Activated CD4-positive, alpha-beta T cell treated with anti-CD3 and anti-CD28 coated beads for 48 hours (primary cell): ENCODE measurements at regions not wholly inside any gene's neighbourhood (a gene's known extent, or its start where the extent isn't known, plus 50 kb on each side); places are given as distances from the start of the nearest gene placed in this dataset.
A peak's percentile ranks its signal among the peaks of the same experiment; 100 is the strongest.

Experiments
- DNase-seq: peaks from one replicate; pipeline ENCODE4 v3.0.0-alpha.2; 2020

DNA sequence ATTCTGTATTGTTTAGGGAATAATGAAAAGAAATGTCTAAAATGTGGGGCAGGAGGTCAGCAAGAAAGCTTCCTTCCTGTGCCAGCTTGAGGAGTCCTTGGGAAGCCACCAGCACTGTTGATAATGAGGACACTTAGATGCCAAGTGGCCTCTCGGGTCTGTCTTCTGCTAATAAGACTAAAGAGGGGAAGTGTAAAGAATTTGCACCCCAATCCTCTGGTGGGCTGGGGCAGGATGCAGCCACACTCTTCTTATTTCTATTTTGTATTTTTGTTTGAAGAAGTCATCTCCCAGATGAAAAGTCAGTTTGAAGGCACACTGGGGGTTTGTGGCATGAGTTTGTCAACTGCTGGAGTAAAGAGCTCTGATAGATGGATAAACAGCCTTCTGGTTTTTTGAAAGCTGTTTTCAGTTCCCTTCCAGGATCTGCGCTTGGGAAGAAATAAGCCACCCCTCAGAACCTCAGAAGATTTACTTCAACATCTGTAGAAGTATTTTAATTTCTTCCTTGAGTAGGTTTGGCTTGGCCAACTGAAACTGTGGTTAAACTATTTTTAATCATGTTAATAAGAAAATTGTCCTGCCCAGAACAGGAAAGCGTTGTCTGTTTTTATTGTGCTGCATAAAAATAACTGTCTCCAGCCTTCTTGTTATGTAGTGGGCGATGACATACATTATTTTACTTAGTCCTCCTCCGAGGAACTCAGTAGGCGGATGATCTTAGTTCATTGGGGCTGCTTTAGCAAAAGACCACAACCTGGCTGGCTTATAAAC is 128.8 kb upstream of the GPR26 start:
- DNase-seq: no peak

DNA sequence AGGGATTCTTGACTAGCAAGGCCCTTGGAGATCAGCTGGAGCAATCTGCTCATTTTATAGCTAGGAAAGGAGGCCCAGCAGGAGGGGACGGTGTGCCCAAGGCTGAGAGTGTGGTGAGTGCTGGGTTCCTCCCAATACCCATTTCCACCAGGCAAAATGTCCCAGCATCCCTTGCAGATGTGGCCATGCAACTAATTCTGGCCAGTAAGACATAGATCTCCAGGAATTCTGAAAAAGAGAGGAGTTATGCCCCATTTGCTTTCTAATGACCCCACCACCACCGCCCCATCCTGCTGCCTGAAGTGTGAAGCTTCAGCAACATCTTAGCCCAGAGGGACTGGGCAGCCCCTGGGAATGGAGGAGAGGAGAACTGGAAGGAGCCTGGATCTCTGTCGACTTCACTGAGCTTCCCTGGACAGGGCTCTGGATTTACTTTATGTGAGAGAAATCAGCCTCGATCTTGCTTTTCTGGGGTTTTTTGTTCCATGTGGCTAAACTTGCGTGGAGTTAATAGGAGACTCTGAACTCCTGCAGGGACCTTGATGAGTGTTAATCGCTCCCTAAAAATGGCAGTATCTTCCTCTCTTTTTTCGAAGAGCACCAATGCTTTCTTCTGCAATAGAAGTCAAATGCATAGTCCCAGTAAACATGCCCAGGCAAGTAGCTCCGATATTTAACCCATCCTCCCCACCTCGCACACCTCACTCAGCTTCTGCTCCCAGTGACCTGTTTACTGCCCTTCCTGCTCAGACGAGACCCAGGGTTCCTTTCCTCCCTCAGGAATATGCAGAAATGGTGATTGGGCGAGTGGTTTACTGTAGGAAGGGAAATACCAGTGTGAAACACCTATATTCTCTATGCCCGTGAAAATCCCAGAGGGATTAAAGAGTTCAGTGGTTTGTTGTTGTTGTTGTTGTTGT is 127.5 kb upstream of the GPR26 start:
- DNase-seq: no peak

DNA sequence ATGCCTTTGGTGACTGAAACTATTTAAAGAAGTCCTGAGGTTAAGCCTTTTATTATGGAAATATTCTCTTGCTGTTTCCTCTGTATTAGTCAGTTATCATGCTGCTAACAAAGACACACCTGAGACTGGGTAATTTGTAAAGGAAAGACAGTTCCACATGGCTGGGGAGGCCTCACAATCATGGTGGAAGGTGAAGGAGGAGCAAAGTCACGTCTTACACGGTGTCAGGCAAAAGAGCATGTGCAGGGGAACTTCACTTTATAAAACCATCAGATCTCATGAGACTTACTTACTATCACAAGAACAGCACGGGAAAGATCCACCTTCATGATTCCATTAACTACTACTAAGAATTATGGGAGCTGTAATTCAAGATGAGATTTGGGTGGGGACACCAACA is 121.2 kb upstream of the GPR26 start:
- DNase-seq: no peak

DNA sequence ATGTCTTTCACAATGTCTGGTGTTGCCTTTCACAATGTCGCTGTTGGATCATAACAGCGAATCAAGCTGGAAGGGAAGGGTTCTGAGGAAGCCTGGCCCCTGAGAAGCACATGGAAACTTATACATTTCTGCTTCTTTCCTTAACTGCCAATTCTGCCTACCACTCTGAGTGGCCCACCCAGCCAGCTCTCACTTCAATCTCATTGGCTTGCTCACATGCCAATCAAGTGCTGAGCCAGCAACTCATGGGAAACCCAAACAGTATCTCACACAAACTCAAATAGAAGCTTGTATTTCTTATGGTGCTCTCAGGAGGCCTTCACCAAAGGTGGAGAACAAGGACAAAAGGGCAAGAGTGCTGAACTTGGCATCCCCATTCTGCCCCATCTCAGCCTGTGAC is 117.4 kb upstream of the GPR26 start:
- DNase-seq: no peak

DNA sequence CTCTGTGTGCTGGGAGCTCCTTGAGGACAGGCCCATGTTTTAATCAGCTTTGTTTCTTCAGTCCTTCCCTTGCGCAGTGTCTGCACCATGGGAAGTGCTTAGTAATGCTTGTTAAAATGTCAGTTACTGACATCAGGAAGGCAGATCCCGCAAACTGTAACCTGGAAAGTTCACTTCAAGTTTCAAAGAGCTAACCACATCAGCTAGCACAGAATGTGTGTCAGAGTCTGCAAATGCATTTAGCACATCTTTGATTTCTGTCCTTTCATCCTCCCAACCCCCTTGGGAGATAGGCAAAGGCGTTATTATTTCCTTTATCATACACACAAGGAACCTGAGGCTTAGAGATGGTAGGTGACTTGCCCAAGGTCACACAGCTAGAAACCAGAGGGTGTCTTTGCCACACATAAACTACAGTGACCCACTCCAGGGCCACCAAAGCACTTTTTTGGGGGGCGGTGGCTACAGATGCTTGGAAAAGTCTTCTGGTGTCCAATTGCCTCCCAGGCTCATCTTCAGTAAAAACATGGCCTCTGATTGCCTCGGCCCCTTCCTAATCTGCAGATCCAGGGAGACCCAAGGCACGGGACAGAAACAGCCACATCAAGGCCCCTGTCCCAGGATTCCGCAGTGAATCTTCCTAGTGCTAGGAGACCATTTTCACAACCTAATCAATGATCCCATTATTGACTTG is 116.2 kb upstream of the GPR26 start:
- no peak for DNase-seq

DNA sequence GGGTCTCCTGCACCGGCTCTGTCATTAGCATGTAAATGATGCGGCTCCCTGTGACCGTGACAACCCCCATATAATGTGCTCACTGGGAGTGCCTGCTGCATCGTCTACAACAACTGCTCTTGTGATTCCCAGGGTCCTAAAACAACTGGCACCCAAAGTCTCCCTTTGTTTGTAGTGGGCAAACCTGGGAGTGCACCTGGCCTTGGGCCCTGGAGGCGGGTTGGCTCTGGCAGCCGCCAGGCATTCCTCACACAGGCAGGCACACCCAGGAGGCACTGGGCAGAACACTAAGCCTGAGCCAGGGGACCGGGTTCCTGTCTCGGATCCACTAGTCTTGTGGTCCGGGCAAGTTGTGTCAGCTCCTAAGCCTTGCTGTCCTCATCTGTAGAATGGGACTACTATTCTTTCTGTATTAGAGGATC is 115.5 kb upstream of the GPR26 start:
- DNase-seq: no peak

DNA sequence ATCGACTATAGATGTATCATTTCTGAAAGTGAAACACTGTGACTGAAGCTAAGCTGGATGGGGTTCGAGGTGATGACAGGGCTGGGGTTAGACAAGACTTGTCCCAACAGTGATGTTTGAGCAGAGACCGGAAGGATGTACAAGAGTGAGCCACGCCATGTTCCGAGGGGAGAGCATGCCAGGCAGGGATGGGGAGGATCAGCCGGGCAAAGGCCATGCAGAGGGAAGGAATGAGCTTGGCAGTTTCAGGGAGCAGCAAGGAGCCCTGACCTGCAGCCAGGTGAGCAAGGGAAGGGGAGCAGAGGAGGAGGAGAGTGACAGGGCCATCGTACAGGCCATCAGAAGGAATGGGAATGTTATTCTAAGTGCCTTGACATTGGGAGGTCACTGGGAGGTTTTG is 114.9 kb upstream of the GPR26 start:
- no peak for DNase-seq

DNA sequence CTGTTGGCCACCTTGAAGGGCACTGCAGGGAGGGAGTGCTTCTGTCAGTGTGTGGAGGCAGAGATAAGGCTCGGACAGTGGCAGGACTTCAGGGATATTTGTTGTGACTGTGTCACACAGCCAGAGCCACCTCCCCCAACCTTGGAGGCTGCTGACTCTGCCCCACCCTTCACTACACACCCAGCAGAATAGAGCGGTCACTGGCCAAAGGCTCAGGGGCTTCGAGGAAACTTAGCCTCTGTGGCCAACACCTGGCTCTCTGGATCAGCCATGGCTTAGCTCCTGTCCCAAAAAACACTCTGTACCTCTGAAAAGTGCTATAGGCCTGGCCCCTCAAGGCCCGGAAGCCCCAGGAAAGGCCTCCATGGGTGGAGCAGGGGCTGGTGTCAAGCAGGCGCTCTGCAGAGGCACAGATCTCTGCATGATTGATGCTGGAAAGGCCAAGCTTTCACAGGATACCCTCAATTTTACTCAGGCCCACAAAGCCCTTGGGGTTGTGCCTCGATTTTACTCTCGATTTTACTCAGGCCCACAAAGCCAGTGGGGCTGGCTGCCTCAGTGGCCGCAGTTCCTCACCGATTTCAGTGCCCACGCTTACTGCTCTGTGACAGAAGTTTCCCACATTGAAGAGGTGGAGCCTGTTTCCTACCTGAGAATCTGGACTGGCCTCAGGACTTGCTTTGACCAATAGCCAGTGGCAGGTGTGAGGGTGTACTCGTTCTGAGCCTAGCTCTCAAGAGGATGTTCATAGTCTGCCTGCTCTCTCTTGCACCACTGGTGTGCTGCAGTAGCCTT is 113.2 kb upstream of the GPR26 start:
- DNase-seq: no peak

DNA sequence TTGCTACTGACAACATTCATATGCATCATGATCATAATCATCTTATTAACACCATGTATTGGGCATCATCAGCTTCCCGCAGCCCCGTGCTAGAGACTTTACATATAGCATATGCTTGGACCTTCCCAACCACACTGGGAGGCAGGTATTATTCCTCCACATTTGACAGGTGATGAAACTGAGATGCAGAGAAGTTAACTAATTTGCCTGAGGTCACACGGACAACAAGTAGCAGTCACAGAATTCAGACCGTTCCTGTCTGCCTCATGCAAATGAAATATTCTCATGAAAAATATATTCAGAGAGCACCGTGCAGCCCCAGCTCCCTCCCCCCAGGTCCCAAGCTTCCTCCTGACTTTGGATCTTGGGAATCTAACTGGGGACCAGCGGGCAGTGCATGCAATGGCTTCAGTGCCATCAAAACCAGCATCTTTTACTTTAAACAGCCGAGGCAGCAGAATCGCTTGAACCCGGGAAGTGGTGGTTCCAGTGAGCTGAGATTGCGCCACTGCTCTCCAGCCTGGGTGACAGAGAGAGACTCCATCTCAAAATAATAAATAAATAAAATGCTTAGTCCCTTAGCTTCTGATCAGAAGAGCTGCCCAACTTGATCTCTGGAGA is 112.2 kb upstream of the GPR26 start:
- no peak for DNase-seq

DNA sequence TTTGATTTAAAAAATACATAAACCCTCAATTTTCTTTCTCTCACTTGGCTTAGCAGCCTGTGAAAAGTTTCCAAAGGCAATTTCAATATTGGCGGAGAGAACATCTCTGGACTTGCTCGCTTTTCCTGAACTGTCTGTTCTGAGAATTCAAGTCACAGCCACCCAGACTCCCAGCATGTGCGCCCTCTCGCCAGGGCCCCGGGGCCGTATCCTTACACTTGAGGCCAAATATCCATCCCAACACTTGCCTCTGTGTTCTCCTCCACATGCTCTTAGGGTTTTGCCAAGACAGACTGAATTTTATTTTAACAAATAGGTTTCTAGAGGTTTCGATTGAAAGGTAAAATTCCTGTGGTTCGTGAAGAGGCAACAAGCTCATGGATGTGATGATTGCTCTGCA is 111.5 kb upstream of the GPR26 start:
- no peak for DNase-seq

DNA sequence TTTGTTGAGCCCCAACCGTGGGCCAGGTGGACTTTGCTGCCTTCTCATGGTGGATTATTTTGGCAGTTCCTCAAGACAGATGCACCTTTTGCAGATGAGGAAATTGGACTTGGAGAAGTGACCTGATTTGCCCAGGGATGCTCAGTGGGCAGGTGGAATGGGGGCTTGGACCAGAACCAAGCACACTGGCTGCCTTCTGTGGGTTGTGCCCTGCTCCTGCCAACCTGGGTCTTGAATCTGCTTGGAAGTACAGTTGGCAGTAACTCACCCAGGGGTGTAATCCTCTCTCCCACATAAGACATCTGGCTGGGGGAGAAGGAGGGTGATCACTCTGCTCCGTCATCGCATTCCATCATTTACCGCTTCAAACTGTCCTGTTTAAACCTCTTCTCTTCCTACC is 110.5 kb upstream of the GPR26 start:
- DNase-seq: no peak

DNA sequence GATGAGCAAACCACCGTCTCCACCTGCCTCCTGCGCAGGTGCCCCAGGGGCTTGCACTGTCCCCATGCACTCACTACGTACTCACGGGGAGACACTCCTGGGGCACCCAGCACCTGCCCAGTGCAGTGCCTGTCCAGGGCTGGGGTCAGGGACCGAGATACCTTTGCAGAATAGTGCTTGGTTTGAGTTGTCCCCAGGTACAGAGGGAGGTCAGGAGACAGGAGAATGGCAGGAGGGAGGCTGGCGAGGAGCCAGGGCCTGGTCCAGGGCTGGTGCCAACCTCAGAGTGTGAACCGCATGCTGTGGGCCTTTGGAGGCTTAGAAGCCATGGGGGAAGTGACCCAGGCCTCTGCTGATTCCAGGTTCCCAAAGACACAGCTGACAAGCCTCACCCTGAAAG is 110.1 kb upstream of the GPR26 start:
- no peak for DNase-seq

DNA sequence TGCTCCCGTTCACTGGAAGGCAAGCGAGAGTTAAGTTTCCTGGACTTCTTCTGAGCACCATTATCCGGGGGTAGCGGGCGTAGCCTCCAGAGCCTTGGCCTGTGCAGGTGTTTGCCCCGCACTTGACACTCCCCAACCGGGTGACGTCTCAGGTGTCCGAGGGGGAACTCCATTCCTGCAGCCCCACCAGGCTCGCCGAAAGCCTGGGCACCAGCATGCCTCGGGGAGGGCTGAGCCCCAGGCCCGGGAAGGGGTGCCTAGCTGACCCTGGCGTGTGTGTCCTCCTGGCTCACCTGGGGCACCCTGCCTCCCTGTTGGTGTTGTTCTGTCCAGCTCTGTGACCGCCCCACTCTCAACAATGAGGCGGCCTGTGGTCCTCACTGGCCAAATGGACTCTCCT is 109.4 kb upstream of the GPR26 start:
- no peak for DNase-seq

DNA sequence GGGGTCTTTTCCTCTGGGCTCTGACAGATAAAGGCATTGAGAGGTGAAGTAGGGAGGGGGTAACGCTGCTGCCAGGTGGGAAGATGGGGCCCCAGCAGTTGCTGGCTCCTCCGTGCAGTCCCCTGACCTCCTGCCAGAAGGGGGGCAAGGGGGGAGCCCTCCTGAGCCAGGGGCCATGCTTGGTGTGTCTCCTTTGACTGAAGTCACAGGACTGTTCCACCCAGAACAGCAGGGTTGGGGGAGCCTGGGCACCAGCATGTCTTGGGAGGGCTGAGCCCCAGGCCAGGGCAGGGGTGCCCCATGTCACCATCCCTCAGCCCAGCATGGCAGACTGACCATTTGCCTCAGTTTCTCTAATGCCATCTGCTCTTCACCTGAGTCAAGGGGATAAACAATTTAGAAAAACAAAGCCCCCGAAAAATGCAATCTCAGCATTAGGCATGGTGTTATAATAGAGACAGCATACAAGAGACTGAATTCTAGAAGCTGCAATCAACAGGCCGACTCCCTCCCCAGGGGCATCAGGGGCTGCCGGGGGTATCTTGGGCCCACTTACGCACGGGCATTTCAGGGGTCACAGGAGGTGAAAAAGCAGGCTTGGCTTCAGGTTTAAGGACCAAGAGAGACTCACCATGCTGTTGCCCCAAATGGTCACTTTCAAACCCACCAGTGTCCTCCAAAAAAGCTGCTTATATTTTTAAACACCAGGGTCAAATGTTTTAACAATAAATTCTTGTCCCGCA is 108.6 kb upstream of the GPR26 start:
- DNase-seq: no peak

DNA sequence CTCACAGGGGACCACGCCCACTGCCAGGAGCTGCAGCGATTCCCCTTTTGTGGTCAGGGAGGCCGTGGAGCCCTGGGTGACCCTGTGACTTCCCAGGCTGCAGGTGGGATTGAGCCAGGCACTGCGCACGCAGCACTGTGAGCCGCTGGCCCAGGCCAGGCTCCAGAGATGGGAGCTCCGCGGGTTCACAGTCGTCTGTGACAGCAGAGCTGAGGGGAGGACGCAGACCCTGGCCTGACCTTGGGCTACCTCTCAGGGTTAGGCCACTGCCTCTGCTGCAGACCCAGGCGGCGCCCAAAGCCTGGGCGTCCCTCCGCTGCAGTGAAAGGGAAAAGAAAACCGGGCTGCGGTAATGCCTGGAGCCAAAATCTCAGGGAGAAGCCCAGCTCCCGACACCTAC is 107.5 kb upstream of the GPR26 start:
- DNase-seq: no peak

DNA sequence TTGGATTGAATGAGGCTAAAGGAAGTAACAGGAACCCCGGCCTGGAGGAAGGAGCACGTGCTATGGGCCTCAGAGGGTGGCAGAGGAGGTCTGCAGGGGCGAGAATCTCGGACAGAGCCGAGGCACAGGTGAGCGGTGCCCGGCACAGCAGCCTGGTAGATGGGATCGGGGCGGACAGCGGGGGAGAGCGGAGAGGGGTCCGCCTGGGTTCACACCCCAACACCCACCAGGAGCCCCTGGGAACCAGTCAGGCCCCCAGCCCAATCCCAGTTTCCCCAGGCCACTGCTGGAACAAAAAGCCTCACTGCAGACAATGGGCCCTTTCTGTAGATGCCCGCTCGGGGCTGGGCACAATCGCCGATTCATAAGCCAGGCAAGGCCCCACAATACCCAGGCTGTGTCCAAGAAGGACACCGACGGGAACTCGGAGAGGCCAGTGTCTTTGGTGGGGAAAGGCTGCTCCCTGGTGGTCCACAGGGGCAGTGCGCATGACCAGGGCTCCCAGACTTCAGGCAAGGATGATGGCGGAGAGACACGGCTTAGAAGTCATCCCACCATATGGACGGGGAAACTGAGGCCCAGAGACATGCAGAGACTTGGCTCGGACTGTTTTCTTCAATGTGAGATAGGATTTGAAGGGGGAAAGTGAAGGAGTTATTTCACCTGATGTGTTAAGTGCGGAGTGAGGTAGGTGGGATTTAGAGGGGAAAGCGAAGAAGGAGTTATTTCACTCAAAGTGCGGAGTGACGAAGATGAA is 106.9 kb upstream of the GPR26 start:
- DNase-seq: peak; percentile 75

DNA sequence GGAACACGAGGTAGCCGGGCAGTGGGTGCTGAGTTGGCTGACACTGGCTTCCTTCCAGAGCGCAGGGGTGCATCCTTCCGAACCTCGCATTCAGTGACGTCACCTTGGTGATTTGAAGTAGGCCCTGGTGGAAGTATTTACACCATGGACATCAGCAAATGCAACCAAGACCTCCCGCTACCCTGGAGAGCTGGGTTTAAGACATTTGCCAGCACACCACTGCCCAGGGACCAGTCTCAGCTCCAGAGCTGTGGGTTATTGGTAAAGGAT is 106.4 kb upstream of the GPR26 start:
- DNase-seq: no peak

DNA sequence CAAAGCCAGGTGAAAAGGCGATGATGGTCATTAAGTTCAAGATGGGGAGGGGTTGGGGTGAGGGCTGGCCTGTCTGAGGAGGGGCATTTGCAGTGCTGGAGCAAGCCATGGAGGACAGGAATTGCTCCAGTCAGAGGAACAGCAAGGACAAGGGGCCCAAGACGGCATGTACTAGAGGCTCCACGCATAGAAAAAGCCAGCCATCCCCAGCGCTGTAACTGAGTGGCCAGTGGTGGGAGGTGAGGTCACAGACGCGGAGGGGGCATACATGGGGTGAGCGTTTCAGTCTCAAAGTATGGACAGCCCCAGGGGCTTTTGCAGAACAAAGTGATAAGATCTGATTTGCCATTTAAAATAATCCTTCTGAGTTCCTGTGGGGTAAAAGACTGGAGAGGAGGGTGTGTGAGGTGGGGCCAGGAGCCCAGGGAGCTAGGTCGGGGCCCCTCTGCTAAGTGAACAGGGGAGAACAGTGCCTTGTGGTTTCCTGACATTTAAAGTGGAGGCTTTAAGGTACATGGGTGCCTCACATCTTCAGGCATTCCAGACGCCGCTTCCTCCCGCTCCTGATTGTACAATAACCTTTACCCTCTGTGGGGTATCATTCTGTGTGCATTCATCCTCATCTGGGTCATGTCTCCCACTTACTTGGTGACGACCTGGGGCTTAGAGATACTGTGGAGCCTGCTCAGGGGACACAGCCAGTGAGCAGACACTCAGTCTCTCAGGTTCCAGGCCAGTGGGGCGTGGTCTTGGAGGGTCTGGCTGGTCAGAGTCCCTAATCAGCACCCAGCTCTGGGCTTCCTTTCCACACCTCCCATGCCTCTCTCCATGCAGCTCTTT is 105.6 kb upstream of the GPR26 start:
- no peak for DNase-seq

DNA sequence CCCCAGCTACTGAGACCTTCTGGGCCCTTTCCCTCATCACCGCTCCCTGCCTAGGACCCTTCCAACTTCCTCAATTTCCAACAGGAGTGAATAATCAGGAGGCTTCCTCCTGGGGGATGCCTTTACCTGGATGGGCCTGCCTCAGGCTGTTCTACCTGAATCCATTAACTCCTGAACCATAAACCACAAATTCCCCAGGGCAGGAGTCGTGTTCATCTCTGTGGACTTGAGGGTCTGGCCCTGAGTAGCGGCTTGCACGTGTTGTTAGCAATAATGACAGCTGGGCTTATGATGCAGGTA is 105.1 kb upstream of the GPR26 start:
- DNase-seq: no peak

DNA sequence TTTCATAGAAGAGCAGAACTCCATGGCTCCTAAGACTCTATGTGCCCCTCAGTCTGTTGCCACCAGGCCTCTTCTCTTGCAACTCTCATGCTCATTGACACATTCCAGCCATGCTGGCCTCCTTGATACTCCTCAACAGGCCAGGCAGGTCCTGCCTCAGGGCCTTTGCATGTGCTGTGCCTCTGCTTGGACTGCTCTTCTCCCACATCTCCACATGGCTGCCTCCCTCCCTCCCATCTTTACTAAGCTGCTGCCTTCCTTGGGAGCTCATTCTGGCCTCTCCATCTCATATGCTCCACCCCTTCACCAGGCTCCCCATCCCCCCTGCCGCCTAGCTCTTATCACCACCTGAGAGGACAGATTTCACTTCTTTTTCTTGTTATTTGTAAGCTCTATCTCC is 103.8 kb upstream of the GPR26 start:
- DNase-seq: no peak
